Jurkat, Clone E6-1 (cell line): ENCODE measurements at regions not wholly inside any gene's neighbourhood (a gene's known extent, or its start where the extent isn't known, plus 50 kb on each side); places are given as distances from the start of the nearest gene placed in this dataset.
"Not testable (repeated sequence)": the region's sequence is repeated elsewhere in the genome, so short reads cannot be mapped to it uniquely, and the experiment has no call there.

Experiments
- DNase-seq: peaks from one replicate; pipeline ENCODE4 v3.0.0-alpha.2; 2011; ENCODE audit warnings: low read depth, low spot score
- H3K4me3 ChIP-seq: 2 replicates; pipeline ENCODE4 v1.5.1; 2011; ENCODE audit warnings: mild to moderate bottlenecking, low read length, control low read depth, moderate library complexity

DNA sequence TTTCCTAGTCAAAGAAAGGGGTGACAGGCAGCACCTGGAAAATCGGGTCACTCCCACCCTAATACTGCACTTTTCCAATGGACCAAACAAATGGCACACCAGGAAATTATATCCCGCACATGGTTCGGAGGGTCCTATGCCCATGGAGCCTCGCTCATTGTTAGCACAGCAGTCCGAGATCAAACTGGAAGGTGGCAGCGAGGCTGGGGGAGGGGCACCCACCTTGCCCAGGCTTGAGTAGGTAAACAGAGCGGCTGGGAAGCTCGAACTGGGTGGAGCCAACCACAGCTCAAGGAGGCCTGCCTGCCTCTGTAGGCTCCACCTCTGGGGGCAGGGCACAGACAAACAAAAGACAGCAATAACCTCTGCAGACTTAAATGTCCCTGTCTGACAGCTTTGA lies 539.2 kb upstream of the ST8SIA4 start:
- DNase-seq, H3K4me3 ChIP-seq: not testable (repeated sequence)

DNA sequence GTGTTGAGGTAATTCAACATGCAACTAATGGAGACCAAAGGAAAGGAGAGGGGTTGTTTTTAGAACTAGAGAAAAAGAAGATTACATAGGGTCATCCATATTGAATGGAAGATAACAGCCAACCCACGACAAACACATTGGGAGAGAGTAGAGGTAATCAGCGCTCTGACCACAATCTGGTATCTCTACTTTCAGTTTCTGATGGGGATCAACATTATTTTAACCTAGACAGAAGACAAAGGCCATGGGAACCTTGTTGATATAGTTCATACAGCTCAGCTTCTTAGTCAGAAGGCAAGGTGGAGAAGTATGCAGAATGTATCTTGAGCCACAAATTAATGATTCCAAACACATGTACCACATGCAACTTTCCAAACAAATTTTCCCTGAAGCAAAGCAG lies 537.1 kb upstream of the ST8SIA4 start:
- H3K4me3 ChIP-seq: no peak overlapping the region
- DNase-seq: no peak

DNA sequence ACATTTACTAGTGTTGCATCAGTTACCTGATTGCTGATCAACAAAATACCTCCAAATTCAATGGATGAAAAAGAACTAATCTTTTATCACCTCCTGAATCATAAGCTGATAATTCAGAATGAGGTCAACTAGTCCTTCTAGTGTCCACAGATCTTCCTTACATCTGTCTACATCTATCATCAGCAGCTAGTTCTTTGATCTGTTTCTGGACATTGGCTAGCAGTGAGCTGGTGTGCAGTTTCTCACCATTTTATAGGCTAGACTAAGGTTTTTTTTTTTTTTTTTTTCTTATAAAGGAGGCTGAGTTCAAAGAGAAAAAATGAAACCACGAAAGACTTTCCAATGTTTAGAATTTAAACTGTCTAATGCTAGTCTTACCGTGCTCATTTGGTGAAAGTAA lies 534.3 kb upstream of the ST8SIA4 start:
- no peak overlapping the region for H3K4me3 ChIP-seq
- DNase-seq: no peak

DNA sequence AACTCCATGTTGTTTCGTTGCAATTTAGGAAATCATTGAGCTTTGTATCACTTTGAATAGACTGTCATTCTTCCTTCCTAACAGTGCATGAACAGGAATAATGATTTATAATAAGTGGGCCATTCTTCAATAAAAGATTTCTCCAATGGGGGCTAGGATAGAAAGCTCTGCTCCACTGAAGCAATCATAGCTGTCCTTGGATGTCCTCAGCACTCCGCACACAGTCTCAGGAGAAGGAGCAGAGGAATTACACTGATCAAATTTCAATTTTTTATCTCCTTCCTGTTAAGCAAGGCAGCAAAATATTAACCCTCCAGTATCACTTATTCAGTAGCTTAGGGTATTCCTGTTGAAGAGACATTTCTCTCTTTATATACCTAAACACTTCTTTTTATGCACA lies 532.7 kb upstream of the ST8SIA4 start:
- no peak for DNase-seq

DNA sequence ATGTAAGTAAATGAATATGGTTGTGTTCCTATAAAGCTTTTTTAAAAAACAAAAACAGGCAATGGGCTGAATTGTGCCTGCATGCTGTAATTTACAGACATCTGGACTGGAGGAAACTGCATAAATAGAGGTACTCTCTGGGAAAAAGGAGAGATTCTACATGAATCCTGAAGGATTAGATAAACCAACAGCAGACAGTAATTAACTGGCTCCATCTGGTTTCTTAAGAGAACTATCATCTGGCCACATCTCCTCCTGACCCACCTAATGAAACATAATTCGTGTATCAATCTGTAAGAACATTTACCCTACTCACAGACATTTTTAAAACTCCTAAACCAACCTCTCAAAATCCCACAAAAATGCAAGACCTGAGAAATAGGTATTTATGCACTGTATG lies 528.1 kb upstream of the ST8SIA4 start:
- DNase-seq: no peak
- no peak overlapping the region for H3K4me3 ChIP-seq

More for the DNA sequence above, 532.7 kb upstream of the ST8SIA4 start:
- no peak overlapping the region for H3K4me3 ChIP-seq

DNA sequence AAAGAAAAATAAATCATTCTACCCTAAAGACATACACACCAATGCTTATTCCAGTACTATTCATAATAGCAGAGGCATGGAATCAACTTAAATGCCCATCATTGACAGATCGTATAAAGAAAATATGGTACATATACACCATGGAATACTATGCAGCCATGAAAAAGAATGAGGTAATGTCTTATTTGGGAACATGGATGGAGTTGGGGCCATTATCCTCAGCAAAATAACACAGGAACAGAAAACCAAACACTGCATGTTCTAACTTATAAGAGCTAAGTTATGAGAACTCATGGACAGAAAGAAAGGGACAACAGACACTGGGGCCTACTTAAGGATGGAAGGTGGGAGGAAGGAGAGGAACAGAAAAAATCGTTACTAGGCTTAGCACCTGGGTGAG lies 527.5 kb upstream of the ST8SIA4 start:
- no peak overlapping the region for H3K4me3 ChIP-seq
- DNase-seq: no peak

DNA sequence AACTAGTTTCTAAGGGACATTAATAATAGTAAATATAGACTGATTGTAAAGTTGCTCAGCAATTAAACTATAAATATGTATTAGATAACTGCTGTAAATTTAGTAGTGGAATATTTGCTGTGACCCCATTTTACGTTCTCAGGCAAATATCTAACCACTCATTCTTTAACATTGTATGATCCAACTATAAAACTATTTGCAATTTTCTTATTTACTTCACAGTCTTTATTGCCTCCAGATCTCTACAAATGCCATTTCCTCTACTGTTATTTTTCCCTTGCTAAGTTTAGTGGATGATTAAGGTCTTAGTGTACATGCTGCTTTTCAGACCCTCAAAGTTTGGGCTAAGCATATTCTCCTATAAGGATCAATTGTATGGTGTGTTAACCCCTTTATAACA lies 526.2 kb upstream of the ST8SIA4 start:
- no peak overlapping the region for H3K4me3 ChIP-seq
- DNase-seq: no peak

DNA sequence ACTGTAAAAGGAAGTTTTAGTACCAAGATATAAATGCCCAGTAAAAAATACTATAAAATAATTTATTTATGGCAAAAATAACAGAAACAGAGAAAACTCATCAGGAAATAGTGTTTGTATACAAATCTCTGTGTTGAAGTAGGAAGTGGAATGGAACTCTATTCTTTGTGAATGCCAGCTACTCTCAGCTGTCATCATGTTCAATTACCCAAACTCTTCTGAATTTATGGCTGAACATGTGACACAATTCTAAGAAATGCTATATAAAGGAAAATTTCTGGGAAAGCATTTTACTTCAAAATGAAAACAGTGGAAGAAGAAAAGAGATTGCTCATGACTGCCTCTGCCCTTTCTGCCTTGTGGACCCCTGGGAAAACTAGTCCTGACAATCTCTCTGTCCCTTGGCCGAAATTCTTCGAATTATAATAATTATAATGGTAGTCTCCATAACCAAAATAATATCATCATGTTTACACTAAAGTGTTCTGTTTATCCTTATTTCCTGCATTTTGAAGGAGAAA lies 522.3 kb upstream of the ST8SIA4 start:
- H3K4me3 ChIP-seq: no peak overlapping the region
- DNase-seq: no peak

DNA sequence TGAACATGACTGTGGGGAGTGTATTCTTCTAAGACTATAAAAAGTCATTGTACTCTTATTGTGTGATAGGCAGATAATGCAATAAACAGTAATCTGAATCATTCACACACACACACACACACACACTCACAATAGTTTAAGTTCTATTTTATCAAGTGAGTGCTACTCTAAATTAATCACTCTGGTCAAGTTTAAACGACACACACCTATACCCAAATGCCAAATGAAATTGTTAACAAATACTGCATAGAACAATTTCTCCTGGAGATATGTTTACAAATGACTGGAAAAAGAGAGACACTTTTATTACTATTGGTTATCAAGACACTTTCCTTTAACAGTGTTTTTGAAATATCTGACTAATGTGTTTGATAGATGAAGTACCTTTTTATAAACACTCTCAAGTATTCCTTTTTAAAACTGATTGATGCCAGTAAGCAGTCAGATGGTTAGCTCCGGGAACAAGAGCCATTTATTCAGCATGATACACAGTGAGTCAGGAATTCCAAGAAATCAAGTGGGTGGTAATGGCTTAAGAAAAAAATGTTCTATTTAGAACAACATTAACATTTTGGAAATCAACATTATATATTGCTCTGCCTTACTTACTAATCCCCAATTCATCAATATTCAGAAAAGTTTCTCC lies 521.6 kb upstream of the ST8SIA4 start:
- DNase-seq: no peak
- H3K4me3 ChIP-seq: no peak overlapping the region

DNA sequence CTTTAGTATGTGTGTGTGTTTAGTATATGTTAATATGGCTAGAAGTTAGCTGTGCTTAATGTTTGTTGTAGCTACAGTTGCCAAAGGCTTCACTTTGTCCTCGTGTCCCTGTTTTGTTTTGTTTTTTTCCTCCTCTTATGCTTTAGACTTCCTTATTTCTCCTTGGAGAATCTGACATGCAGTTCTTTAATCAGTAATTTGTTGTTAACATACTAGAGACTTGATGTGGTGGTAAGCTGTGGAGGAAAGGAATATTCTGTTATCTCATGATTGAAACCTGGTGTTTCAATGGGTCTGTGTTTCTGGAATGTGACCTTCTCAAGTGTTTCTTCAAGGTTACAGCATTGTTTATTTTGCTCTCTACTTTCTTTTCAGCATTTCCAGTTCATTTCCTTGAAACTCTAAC lies 515.6 kb upstream of the ST8SIA4 start:
- no peak overlapping the region for H3K4me3 ChIP-seq
- no peak for DNase-seq

DNA sequence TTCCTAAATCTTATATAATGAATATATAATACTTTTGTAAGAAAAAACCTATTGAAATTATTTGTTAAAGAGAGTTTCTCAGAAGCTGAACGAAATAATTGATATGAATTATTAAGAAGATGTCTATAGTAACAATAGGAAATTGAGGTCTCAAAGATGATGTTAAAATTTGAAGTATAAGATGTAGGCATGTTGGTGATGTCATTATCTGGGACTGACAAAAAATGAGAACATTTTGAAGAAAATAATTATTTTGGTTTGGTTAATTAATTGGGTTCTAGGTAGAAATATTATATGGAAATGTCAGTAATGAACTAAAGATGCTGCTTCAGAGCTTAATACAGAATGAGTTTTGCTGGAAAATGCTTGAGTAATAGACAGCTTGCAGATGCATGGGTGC lies 501.4 kb upstream of the ST8SIA4 start:
- DNase-seq: no peak
- H3K4me3 ChIP-seq: no peak overlapping the region

DNA sequence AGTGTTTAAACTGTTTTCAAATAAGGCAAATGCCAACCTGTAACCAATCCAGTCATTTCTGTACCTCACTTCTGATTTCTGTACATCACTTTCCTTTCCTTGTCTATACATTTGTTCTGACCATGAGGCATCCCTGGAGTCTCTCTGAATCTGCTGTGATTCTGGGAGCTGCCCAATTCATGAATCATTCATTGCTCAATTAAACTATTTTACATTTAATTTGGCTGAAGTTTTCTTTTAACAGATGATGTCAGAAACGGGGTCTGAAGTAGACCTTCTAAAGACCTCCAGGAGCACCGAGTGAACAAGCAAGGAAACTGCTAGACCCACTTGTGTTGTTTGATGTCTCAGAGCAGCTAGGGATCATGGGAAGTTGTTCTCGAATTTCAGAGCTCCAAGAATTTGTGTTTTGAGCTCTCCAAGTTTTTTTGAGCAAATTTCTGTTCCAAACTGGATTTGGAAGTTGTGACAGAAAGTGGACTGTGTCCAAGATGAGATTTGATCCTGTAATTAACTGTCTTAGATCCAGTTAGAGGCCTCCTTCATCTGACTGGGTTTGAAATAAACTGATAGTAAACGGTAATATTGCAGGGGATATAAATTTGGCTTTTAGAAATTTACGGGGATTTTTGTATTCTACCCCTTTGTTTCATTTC lies 490.8 kb upstream of the ST8SIA4 start:
- no peak for DNase-seq

DNA sequence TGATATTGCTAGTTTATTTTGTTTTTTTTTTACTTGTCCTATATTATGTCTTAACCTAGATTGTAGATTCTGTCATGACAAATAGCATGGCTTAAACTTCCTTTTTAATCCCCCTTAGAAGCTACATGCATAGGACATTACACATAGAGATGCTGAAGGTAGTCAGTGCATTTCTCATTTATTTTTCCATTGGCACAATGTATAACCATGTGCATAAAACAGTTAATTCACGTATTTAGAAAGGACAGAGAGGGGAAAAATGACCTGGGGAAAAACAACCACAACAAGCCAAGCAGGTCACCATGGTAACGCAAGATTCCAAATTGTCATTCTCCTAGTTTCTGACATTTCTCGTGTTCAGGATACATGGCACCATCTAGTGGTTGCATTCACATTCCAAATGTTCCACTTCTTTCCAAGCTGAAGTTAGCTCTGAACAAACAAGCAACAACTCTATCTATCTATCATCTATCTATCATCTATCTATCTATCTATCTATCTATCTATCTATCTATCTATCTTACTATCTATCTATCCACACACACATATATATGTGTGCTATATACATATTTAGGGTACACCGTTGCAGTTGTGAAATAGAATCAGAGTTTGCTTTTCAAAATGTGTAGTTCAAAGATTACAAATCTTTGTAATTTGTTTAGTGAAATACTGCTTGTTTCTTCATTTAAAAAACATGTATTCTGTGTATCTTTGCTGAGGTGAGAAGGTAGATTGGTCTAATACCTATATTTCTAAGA lies 487.2 kb upstream of the ST8SIA4 start:
- no peak overlapping the region for H3K4me3 ChIP-seq
- DNase-seq: peak; percentile 25

More for the DNA sequence above, 490.8 kb upstream of the ST8SIA4 start:
- no peak overlapping the region for H3K4me3 ChIP-seq

DNA sequence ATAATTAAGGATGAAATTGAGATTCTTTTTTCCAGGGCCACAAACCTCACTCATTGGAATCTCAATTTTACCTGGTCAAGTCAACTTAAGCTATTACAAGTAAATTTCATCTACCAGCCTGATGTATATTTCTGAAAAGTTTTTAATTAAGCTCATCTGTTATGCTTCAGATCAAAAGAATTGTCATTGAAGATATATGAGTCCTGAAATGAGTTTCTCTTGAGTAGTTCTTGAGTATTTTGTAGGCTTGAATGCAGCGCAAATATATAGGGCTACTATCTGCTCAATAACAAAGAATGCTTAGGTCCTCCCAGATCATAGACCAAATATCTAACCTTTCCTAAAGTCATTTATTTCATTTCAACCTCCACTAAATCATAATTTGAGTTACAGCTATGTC lies 482.2 kb upstream of the ST8SIA4 start:
- DNase-seq: no peak

DNA sequence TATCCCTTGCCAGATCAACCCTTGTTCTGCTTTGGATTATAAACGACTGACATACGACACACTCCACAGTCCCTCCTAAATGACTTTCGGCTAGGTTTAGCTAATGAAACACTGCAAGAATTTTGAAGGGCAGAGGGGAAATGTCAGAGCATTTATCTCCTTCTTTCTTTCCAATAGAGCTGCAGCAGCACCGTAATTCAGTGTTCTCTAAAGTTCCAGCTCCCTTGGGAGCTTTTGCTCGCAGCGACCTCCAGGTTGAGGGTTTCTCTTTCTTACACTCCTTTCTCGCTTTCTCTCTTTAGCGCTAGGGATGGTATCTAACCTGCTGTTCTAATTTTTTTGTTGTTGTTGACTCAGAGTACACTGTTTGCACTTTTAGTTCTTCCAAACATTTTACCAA lies 467.1 kb upstream of the ST8SIA4 start:
- DNase-seq: no peak
- H3K4me3 ChIP-seq: no peak overlapping the region

More for the DNA sequence above, 482.2 kb upstream of the ST8SIA4 start:
- no peak overlapping the region for H3K4me3 ChIP-seq

DNA sequence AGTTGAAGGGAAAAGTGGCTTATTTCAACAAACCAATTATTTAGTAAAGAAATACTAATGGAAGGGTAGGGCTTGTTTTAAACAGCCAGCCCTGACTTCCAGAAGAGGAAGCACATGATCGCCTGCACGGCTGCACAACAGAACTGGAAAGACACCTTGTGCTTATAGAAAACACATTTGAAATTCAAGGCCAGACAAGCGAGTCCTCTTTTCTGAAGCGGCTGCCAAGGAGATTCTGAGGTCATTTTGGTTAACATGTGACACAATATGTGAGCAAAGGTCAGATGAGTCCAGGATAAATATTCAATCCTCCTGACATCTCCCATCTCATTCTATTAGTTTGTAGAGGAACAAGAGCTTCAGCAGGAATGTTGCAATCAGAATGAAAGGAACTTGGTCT lies 461.4 kb upstream of the ST8SIA4 start:
- DNase-seq: no peak
- no peak overlapping the region for H3K4me3 ChIP-seq

DNA sequence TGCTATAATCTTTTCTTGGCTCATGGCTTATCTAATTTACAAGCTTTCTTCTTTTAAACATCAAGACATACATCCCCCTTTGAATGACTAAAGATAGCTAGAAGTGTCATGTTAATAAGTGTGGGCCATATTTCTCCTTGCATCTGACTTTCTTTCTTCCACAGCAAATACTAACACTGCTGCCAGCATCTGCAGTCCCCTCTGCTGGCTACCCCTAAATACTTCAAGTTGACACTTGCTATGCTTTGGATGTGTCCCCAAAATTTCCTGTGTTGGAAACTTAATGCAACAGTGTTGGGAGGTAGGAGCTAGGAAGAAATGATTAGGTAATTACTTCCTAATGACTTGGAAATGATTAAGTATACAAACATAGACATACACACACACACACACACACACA lies 459.0 kb upstream of the ST8SIA4 start:
- DNase-seq: no peak
- no peak overlapping the region for H3K4me3 ChIP-seq

DNA sequence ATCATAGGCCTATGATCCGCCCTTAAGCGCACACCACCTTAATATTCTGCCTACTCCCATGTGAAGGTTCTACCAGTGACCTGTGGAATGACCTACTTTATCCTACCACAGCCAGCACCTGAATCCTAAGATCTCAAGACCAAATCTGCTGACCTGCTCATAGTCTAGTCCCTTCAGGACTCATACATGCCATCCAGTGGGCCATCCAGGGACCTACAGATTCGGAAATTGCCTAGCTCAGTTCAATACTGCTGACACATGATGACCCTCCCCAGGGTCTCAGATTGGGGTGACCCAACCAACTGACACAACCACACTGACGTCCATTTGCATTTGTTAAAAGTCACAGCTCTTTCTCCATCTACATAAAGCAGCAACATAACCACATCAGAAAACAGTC lies 443.8 kb upstream of the ST8SIA4 start:
- DNase-seq: no peak
- H3K4me3 ChIP-seq: no peak overlapping the region

DNA sequence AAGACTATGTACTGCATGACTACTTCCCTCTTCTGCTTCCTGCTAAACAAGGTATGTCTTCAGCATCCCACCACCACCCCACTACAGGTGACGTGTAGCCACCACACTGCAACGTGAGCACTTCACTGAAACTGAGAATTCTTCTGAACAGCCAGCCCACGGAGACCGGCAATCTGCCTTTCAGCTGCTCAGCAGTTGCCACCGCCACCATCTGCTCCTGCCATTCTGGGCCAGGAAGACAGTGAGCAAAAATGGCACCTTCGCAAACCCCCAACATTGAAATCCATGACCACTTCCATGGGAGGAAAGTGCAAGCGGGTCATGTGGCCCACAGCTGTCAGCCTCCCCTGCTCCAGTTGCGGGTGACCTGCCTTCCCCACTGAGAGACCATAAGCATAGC lies 443.4 kb upstream of the ST8SIA4 start:
- no peak overlapping the region for H3K4me3 ChIP-seq
- DNase-seq: no peak

DNA sequence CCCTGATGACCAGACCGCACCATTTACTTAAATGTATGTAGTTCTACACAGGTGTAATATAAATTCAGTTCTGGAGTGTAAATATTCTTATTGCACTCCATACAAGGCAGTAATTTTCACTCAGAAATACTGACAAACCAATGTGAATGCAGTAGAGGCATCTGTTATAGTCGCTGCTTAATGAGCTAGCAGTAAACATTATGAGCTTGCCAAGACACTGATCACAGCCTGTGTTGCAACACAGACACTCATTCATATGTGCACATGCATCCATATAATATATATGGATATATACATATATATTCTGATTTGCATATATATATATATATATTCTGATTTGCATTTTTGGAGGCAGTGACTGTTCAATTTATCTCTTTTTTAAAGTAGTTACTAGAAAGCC lies 435.1 kb upstream of the ST8SIA4 start:
- DNase-seq: no peak
- H3K4me3 ChIP-seq: no peak overlapping the region
